HCT116 (cell line): ENCODE measurements at regions not wholly inside any gene's neighbourhood (a gene's known extent, or its start where the extent isn't known, plus 50 kb on each side); places are given as distances from the start of the nearest gene placed in this dataset.

Source experiments
- ATAC-seq: fragments of 200-7000 bp; cut with Tn5 transposase; 2 replicates; pipeline ENCODE4 v1.9.1; 2020; ENCODE audit warnings: mild to moderate bottlenecking, moderate library complexity
- BruUV-seq: library from RNA; stranded (reverse); fragments of 400-500 nt; replicated peaks from 2 replicates; lab custom pipeline; 2021; lab: Mats Ljungman, UMichigan
- CTCF ChIA-PET: fragments of 300-600 bp; sonication (Branson Sonifier 250); formaldehyde crosslinking; loops from one replicate; lab custom pipeline; 2021; ENCODE audit warnings: antibody characterized with exemption; lab: Charles Lee
- POLR2A ChIA-PET: fragments of 300-600, 350-600 bp; sonication (Branson Sonifier 250); formaldehyde crosslinking; loops from one replicate; lab custom pipeline; 2021; ENCODE audit warnings: antibody characterized with exemption; lab: Charles Lee
- RAD21 ChIA-PET, 2 experiments: fragments of 300-600 bp; sonication (Branson Sonifier 250); formaldehyde crosslinking; loops; one replicate each; lab custom pipeline; 2023; ENCODE audit warnings: low total read pairs in 2 of 2; ENCODE audit not compliant: uncharacterized antibody in 2 of 2, unreplicated experiment in 2 of 2, low non-redundant PET in 1 of 2; lab: Charles Lee
- DNase-seq: peaks from one replicate; pipeline ENCODE4 v3.0.0-alpha.2; 2010; ENCODE audit warnings: low read depth, low spot score
- H2AFZ ChIP-seq: fragments of 200-600 bp; shearing (Covaris generic), sonication (generic); 2 replicates; pipeline ENCODE4 v1.6.1; 2017; ENCODE audit warnings: low read depth, mixed run types, mixed read lengths, antibody characterized with exemption, low read length; ENCODE audit not compliant: poor library complexity, severe bottlenecking
- H3K27ac ChIP-seq: 2 replicates; pipeline ENCODE4 v1.5.1; 2012; ENCODE audit warnings: low read depth, low read length
- H3K27me3 ChIP-seq: fragments of 200-600 bp; sonication (generic); 2 replicates; pipeline ENCODE4 v1.6.1; 2016; ENCODE audit warnings: mixed run types, low read length, mixed read lengths; ENCODE audit not compliant: insufficient read depth
- H3K36me3 ChIP-seq, 2 experiments: fragments of 200-500 bp in 1 of 2; fragments of 200-600 bp in 1 of 2; sonication (Bioruptor generic) in 1 of 2; sonication (generic) in 1 of 2; 2 replicates each; pipeline versions ENCODE4 v1.5.1 to v1.6.1; 2014 to 2016; ENCODE audit warnings: low read length in 2 of 2, inconsistent platforms in 1 of 2, mixed read lengths in 1 of 2, mixed run types in 1 of 2; ENCODE audit not compliant: insufficient read depth in 2 of 2, control insufficient read depth in 1 of 2
- H3K4me1 ChIP-seq, 2 experiments: fragments of 200-600 bp in 1 of 2; sonication (generic) in 1 of 2; 2 replicates each; pipeline versions ENCODE4 v1.5.1 to v1.6.1; 2012 to 2017; ENCODE audit warnings: low read length in 2 of 2, inconsistent platforms in 1 of 2, mild to moderate bottlenecking in 1 of 2, mixed read lengths in 1 of 2, mixed run types in 1 of 2, moderate library complexity in 1 of 2; ENCODE audit not compliant: insufficient read depth in 2 of 2, control insufficient read depth in 1 of 2
- H3K4me2 ChIP-seq: fragments of 200-600 bp; sonication (generic); 2 replicates; pipeline ENCODE4 v1.6.1; 2017; ENCODE audit warnings: mixed run types, low read length, mixed read lengths
- H3K4me3 ChIP-seq, 2 experiments: fragments of 200-600 bp in 1 of 2; sonication (generic) in 1 of 2; replicated peaks in 1 of 2; 2 replicates each; pipeline ENCODE4 v1.5.1; 2011 to 2016; ENCODE audit warnings: low read length in 2 of 2, control low read depth in 1 of 2, low read depth in 1 of 2, mild to moderate bottlenecking in 1 of 2, mixed read lengths in 1 of 2, mixed run types in 1 of 2
- H3K79me2 ChIP-seq: fragments of 200-600 bp; sonication (generic); 2 replicates; pipeline ENCODE4 v1.6.1; 2017; ENCODE audit warnings: mild to moderate bottlenecking, mixed run types, low read length, moderate library complexity, mixed read lengths; ENCODE audit not compliant: insufficient read depth
- H3K9ac ChIP-seq: fragments of 200-600 bp; sonication (generic); 2 replicates; pipeline ENCODE4 v1.6.1; 2016; ENCODE audit warnings: low read length, mixed read lengths
- H3K9me2 ChIP-seq: fragments of 200-600 bp; sonication (generic), shearing (Covaris generic); 2 replicates; pipeline ENCODE4 v1.6.1; 2017; ENCODE audit warnings: mixed run types, mild to moderate bottlenecking, moderate library complexity; ENCODE audit not compliant: insufficient read depth
- H3K9me3 ChIP-seq, 2 experiments: fragments of 200-500 bp in 1 of 2; fragments of 200-600 bp in 1 of 2; sonication (Bioruptor generic) in 1 of 2; sonication (generic) in 1 of 2; 2 replicates each; pipeline ENCODE4 v1.6.1; 2014 to 2017; ENCODE audit warnings: low read length in 2 of 2, mixed read lengths in 2 of 2, inconsistent platforms in 1 of 2, low read depth in 1 of 2, mild to moderate bottlenecking in 1 of 2, mixed run types in 1 of 2, moderate library complexity in 1 of 2; ENCODE audit not compliant: control insufficient read depth in 1 of 2, insufficient read depth in 1 of 2
- H4K20me1 ChIP-seq: fragments of 200-600 bp; sonication (generic), shearing (Covaris generic); 2 replicates; pipeline ENCODE4 v1.6.1; 2017; ENCODE audit warnings: mixed run types, mild to moderate bottlenecking, moderate library complexity; ENCODE audit not compliant: insufficient read depth
- CBX3 ChIP-seq: IDR thresholded peaks from 2 replicates; pipeline ENCODE4 v1.6.1; 2012; ENCODE audit warnings: low read depth
- CEBPB ChIP-seq: IDR thresholded peaks from 2 replicates; pipeline ENCODE4 v1.6.1; 2012; ENCODE audit warnings: low read depth
- ELF1 ChIP-seq: IDR thresholded peaks from 2 replicates; pipeline ENCODE4 v1.6.1; 2012; ENCODE audit warnings: low read depth, borderline replicate concordance
- EZH2phosphoT487 ChIP-seq: fragments of 200-600 bp; IDR thresholded peaks from 2 replicates; pipeline ENCODE4 v1.6.1; 2018; ENCODE audit warnings: antibody characterized with exemption, borderline replicate concordance
- JUND ChIP-seq: IDR thresholded peaks from 2 replicates; pipeline ENCODE4 v1.6.1; 2012
- RAD21 ChIP-seq: IDR thresholded peaks from 2 replicates; pipeline ENCODE4 v1.6.1; 2012; ENCODE audit warnings: low read depth, mild to moderate bottlenecking
- SIN3A ChIP-seq: IDR thresholded peaks from 2 replicates; pipeline ENCODE4 v1.6.1; 2012; ENCODE audit warnings: low read depth
- SP1 ChIP-seq: IDR thresholded peaks from 2 replicates; pipeline ENCODE4 v1.6.1; 2012; ENCODE audit warnings: low read depth
- TCF7L2 ChIP-seq: IDR thresholded peaks from 2 replicates; pipeline ENCODE4 v1.7.0; 2011; ENCODE audit warnings: borderline replicate concordance, inconsistent platforms; ENCODE audit not compliant: insufficient read depth, insufficient read length; ENCODE audit errors: extremely low read depth
- YY1 ChIP-seq: IDR thresholded peaks from 2 replicates; pipeline ENCODE4 v1.6.1; 2011; ENCODE audit warnings: low read length, low read depth, moderate library complexity, mild to moderate bottlenecking; ENCODE audit not compliant: insufficient replicate concordance; ENCODE audit errors: extremely low read depth
- ZNF274 ChIP-seq: fragments of 200-500 bp; sonication (Bioruptor generic); IDR thresholded peaks from 2 replicates; pipeline ENCODE4 v1.6.1; 2014; ENCODE audit warnings: mild to moderate bottlenecking, low read depth, low read length, inconsistent platforms
- intact Hi-C: fragments of 100-400 bp; cut with micrococcal nuclease; formaldehyde crosslinking; loops from 2 replicates; pipeline ENCODE4 v1.10.0; 2022
- TF ChIP-seq, protein P1 (sequence below): IDR thresholded peaks from 2 replicates; pipeline ENCODE4 v1.6.1; 2012

DNA sequence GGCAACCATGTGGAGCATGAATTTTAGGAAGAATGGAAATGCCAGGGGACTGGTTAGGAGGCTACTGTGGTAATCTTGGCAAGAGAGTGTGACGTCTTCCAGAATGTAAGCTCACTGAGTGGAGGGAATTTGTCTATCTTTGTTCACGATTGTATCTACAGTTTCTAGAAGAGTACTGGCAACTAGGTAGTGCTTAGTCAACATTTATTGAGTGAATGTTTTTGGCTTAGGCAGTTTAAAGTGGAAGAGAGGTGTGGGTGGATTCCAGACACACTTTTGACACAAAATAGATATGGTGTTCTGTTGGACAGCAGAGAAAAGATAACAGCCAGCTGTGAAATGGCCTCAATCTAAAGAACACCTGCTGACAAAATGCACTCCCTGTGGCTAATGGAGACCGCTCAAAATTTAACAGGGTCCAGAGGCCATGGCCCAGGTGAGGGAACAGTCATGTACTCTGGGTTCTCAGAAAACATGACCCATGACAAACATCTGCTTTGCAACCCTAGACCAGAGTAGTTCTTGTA, 139.3 kb downstream of the GPX5 start:
- no peaks in the 10 kb centered on the region for H3K9me2 ChIP-seq
- H3K9ac ChIP-seq: no peak overlapping the region
- BruUV-seq: no TSS peak
- H3K9me3 ChIP-seq: no peaks in the 10 kb centered on the region
- TF ChIP-seq ELF1 (no peak), RAD21 (no peak), SIN3A (no peak), YY1 (no peak), SP1 (no peak), CEBPB (no peak), TCF7L2 (no peak), EZH2phosphoT487 (no peak), CBX3 (no peak), JUND (no peak), ZNF274 (no peak)
- TF ChIP-seq, protein P1, sequence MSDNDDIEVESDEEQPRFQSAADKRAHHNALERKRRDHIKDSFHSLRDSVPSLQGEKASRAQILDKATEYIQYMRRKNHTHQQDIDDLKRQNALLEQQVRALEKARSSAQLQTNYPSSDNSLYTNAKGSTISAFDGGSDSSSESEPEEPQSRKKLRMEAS: no peak
- no peaks in the 10 kb centered on the region for H3K79me2 ChIP-seq
- no peaks in the 10 kb centered on the region for H3K36me3 ChIP-seq
- H3K27me3 ChIP-seq: no peaks in the 10 kb centered on the region
- ATAC-seq: no peak
- no peak for DNase-seq
- intact Hi-C loops: no loop called here
- ChIA-PET CTCF (no interaction called here), POLR2A (no interaction called here), RAD21 (no interaction called here)
- no peak overlapping the region for H2AFZ ChIP-seq
- no peaks in the 10 kb centered on the region for H4K20me1 ChIP-seq
- no peak overlapping the region for H3K4me2 ChIP-seq
- H3K4me1 ChIP-seq: peaks cover 0 to 3% of the 10 kb centered on the region in 2 experiments; a peak in 1 of 4 replicates
- no peak overlapping the region for H3K4me3 ChIP-seq
- H3K27ac ChIP-seq: no peak overlapping the region
